Gastrocnemius medialis (tissue), 4 donors: ENCODE measurements at regions not wholly inside any gene's neighbourhood (a gene's known extent, or its start where the extent isn't known, plus 50 kb on each side); places are given as distances from the start of the nearest gene placed in this dataset.

Experiments used
- ATAC-seq, 2 donors: fragments of 150-250 bp; one replicate each; pipeline ENCODE4 v1.9.1; 2016
- DNase-seq, 2 donors: peaks; one replicate each; pipeline ENCODE4 v3.0.0-alpha.2; 2019
- H3K27ac ChIP-seq, 4 donors: fragments of 200-600 bp; sonication (generic); 1 replicate in 1 of 4; 2 replicates in 3 of 4; pipeline ENCODE4 v1.5.1; 2016 to 2018; ENCODE audit warnings: mild to moderate bottlenecking in 2 of 4, moderate library complexity in 1 of 4
- H3K27me3 ChIP-seq, 3 donors: fragments of 200-600 bp; sonication (generic) in 2 of 3; 1 replicate in 1 of 3; 2 replicates in 2 of 3; pipeline versions ENCODE4 v1.5.1 to v1.6.0; 2016 to 2019; ENCODE audit warnings: mild to moderate bottlenecking in 1 of 3, moderate library complexity in 1 of 3
- H3K36me3 ChIP-seq, 2 donors: fragments of 200-600 bp; sonication (generic) in 1 of 2; one replicate each; pipeline ENCODE4 v1.5.1; 2017 to 2018
- H3K4me1 ChIP-seq, 2 donors: fragments of 200-600 bp; sonication (generic) in 1 of 2; one replicate each; pipeline ENCODE4 v1.5.1; 2016 to 2017; ENCODE audit warnings: mild to moderate bottlenecking in 2 of 2
- H3K4me3 ChIP-seq, 4 donors: fragments of 200-600 bp; sonication (generic) in 3 of 4; 1 replicate in 1 of 4; 2 replicates in 3 of 4; pipeline ENCODE4 v1.5.1; 2016 to 2019; ENCODE audit warnings: mild to moderate bottlenecking in 2 of 4
- H3K9me3 ChIP-seq, 3 donors: fragments of 200-600 bp; sonication (generic) in 2 of 3; 1 replicate in 1 of 3; 2 replicates in 2 of 3; pipeline ENCODE4 v1.5.1; 2016 to 2019
- POLR2A ChIP-seq, 2 donors: fragments of 450-650 bp; IDR thresholded peaks; one replicate each; pipeline ENCODE4 v1.6.1; 2017; ENCODE audit warnings: antibody characterized with exemption in 2 of 2, mild to moderate bottlenecking in 2 of 2, moderate library complexity in 2 of 2
- in situ Hi-C, 4 donors: fragments of 200-750 bp; cut with MboI; loops; one replicate each; pipeline versions ENCODE4 v1.15.0 to v1.8.0; 2017; ENCODE audit warnings: low sequenced_read_pairs in 4 of 4
- intact Hi-C: fragments of 100-400 bp; cut with DNase I; formaldehyde crosslinking; loops from one replicate; pipeline ENCODE4 v1.15.1; 2023; ENCODE audit warnings: low total_unique reads
- TF ChIP-seq, protein P1 (sequence below), 5 experiments: fragments of 450-650 bp in 3 of 5; fragments of 200-600 bp in 2 of 5; sonication (generic) in 2 of 5; IDR thresholded peaks in 4 of 5; conservative IDR thresholded peaks in 1 of 5; 1 replicate in 4 of 5; 2 replicates in 1 of 5; pipeline ENCODE4 v1.5.1; 2016 to 2019; ENCODE audit warnings: antibody characterized with exemption in 5 of 5, mild to moderate bottlenecking in 3 of 5, moderate library complexity in 3 of 5

DNA sequence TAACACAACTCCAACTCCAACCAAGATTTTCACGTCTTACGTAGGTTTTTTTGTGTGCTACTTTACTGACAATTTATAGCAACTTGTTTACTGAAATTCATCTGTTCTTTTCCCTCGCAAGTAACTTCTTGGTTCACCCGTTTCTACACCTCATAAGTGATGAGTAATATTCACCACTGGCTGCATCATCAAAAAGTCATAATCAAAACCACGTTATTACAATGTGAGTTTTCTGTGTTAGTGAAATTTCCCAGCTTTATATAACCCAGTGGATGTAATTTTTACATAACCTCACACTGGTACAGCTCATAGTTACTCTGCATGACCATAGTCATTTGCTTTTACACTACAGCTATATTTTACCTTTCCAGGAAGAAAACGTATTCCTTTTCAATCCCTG, 401.1 kb upstream of the LYPLAL1 start:
- in situ Hi-C loops, result no loop called here
- Histone ChIP-seq H3K27me3 (no peaks in the 10 kb centered on the region), H3K9me3 (no peaks in the 10 kb centered on the region), H3K4me1 (no peaks in the 10 kb centered on the region), H3K27ac (no peak overlapping the region), H3K36me3 (no peaks in the 10 kb centered on the region), H3K4me3 (no peak overlapping the region)
- no peak for DNase-seq
- no peak for ATAC-seq
- intact Hi-C loops, result no loop called here
- TF ChIP-seq, protein P1, sequence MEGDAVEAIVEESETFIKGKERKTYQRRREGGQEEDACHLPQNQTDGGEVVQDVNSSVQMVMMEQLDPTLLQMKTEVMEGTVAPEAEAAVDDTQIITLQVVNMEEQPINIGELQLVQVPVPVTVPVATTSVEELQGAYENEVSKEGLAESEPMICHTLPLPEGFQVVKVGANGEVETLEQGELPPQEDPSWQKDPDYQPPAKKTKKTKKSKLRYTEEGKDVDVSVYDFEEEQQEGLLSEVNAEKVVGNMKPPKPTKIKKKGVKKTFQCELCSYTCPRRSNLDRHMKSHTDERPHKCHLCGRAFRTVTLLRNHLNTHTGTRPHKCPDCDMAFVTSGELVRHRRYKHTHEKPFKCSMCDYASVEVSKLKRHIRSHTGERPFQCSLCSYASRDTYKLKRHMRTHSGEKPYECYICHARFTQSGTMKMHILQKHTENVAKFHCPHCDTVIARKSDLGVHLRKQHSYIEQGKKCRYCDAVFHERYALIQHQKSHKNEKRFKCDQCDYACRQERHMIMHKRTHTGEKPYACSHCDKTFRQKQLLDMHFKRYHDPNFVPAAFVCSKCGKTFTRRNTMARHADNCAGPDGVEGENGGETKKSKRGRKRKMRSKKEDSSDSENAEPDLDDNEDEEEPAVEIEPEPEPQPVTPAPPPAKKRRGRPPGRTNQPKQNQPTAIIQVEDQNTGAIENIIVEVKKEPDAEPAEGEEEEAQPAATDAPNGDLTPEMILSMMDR (IDR thresholded peaks at IDR 0.05 in 4 of 5, conservative IDR thresholded peaks at IDR 0.05 in 1 of 5), result no peak
- TF ChIP-seq POLR2A (IDR thresholded peaks at IDR 0.05), result no peak

DNA sequence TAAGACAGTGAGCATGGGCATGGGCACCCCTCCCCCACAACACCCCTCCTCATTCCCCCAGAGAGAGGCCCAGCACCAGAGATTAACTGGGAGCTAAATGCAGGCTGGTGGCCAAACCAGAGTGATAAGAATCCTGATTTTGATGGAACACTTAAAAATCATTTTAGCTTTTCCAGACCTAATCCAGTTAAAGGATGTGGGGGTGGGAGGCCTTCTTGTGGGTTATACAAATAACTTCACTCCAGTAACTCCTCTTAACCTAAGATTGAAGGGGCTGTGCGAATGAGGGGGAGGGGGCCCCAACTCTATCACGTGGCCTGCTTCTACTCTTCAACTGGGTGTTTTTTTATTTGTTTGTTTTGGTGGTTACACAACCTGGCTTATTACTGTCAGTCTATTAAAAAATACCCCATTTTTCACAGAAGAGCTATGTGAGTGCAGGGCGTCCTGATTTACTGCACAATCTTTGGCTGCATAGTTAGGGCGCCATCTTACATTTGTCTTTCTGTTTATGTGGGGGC, 398.1 kb upstream of the LYPLAL1 start:
- Histone ChIP-seq H3K36me3 (no peaks in the 10 kb centered on the region), H3K9me3 (no peaks in the 10 kb centered on the region), H3K27ac (no peak overlapping the region), H3K4me1 (no peaks in the 10 kb centered on the region), H3K27me3 (no peaks in the 10 kb centered on the region), H3K4me3 (no peak overlapping the region)
- ATAC-seq (no peak), DNase-seq (no peak)
- in situ Hi-C loops (no loop called here), intact Hi-C loops (no loop called here)
- TF ChIP-seq, protein P1 (IDR thresholded peaks at IDR 0.05 in 4 of 5, conservative IDR thresholded peaks at IDR 0.05 in 1 of 5), result no peak

DNA sequence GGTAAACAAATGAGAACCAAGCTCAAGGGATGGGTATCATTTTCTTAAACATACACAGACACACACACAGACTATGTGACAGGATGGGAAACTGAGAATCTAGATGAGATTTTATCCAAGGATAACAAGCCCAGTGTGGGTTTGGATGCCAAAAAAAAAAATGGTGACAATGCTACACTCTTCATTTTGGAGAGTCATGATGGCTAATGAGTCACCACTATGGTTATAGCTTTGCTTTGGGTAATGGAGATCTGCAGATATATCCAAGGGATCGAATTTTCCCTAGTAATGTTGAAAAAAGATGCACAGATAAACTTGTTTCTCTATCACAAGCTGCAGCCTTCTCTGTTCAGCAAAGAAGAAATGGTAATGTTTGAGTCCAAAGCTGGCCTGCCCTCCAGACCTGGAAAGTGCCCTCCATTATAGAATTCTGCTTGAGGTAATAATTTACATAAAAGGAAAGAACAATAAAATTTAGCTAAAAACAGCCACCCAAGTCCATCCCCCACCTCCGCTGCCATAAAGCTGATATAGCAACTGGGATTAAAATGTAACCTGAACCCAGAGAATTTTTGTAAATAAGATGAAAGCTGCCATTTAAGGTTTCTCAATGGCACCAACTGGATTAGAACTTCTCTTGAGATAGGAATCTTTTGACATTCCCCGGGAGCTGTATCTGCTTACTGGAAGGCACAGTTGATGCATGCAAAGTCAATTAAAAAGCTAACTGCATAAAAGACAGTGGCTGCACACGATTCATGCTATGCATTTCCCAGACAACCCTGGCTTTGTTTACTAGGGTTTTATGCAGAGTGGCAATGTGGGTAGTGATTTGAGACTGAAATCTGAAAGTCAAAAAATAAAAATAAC, 395.2 kb upstream of the LYPLAL1 start:
- H3K27ac ChIP-seq, result no peak overlapping the region
- no peak for DNase-seq
- intact Hi-C loops (no loop called here), in situ Hi-C loops (no loop called here)
- no peak for ATAC-seq
- no peaks in the 10 kb centered on the region for H3K4me1 ChIP-seq
- no peaks in the 10 kb centered on the region for H3K36me3 ChIP-seq
- H3K27me3 ChIP-seq, result no peaks in the 10 kb centered on the region
- H3K4me3 ChIP-seq, result no peak overlapping the region
- TF ChIP-seq, protein P1 (IDR thresholded peaks at IDR 0.05 in 4 of 5, conservative IDR thresholded peaks at IDR 0.05 in 1 of 5), result no peak
- no peak for TF ChIP-seq POLR2A (IDR thresholded peaks at IDR 0.05)
- H3K9me3 ChIP-seq, result no peaks in the 10 kb centered on the region

DNA sequence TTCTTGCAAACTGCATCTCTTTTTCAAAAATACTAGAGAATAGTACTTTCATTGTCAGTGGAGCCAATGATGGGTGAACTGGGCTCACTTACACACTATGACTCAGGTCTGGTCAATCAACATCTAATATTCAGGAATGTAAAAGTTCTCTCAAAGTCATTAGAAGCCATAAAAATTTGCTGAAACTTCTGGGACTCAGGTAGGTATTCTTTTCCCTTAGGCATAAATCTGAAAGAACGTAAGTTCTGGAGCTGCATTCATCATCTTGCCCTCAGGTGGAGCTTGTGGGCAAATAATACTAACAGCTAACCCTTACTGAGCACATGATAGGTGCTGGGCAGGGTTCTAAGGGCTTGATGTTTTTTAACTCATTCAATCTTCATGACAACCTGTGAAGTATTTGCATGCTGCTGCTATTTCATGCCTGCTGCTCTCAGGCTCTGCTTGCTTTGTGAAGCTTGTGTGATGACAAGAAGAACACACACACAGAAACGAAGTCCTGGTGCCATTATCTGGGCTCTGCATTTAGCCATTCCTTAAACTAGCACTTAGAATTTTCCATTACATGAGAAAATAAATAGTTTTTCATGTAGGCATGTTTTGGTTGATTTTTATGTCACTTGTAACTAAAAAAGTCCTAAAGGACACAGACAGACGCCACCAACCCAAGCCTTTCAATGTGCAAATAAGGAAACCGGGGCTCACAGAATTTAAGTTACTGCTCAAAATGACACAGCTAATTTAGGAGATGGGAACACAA, 394.2 kb upstream of the LYPLAL1 start:
- no peak overlapping the region for H3K27ac ChIP-seq
- TF ChIP-seq, protein P1 (IDR thresholded peaks at IDR 0.05 in 4 of 5, conservative IDR thresholded peaks at IDR 0.05 in 1 of 5), result no peak
- TF ChIP-seq POLR2A (IDR thresholded peaks at IDR 0.05), result no peak
- H3K4me3 ChIP-seq, result no peak overlapping the region
- DNase-seq (no peak), ATAC-seq (no peak)
- H3K9me3 ChIP-seq, result no peaks in the 10 kb centered on the region
- H3K4me1 ChIP-seq, result no peaks in the 10 kb centered on the region
- in situ Hi-C loops (no loop called here), intact Hi-C loops (no loop called here)
- no peaks in the 10 kb centered on the region for H3K27me3 ChIP-seq
- no peaks in the 10 kb centered on the region for H3K36me3 ChIP-seq
